H1 (cell line): ENCODE measurements at regions not wholly inside any gene's neighbourhood (a gene's known extent, or its start where the extent isn't known, plus 50 kb on each side); places are given as distances from the start of the nearest gene placed in this dataset.

ENCODE experiments used
- CTCF ChIA-PET: fragments of 300-600 bp; sonication (Branson Sonifier 250); formaldehyde crosslinking; loops from one replicate; lab custom pipeline; 2021; ENCODE audit not compliant: partially characterized antibody; lab: Charles Lee
- POLR2A ChIA-PET: fragments of 300-600 bp; sonication (Branson Sonifier 250); formaldehyde crosslinking; loops from one replicate; lab custom pipeline; 2021; ENCODE audit warnings: inconsistent platforms; ENCODE audit not compliant: partially characterized antibody; lab: Charles Lee
- DNase-seq, 2 experiments: peaks; one replicate each; pipeline versions ENCODE4 v3.0.0 to v3.0.0-alpha.2; 2010 to 2022; ENCODE audit warnings: low spot score in 2 of 2, low read depth in 1 of 2, mixed read lengths in 1 of 2
- FAIRE-seq: peaks from 2 replicates; lab custom pipeline; 2011; peaks lifted over from hg19 to GRCh38; lab: Jason Lieb, UNC
- H2AFZ ChIP-seq: 2 replicates; pipeline ENCODE4 v1.8.1; 2012; ENCODE audit warnings: low read length, inconsistent platforms
- H2AK5ac ChIP-seq: 2 replicates; pipeline ENCODE4 v1.6.1; 2013; ENCODE audit warnings: low read depth, low read length
- H2BK120ac ChIP-seq: replicated peaks from 2 replicates; pipeline ENCODE3; 2013; ENCODE audit warnings: low read depth, low read length, inconsistent platforms
- H2BK12ac ChIP-seq: 2 replicates; pipeline ENCODE4 v1.6.1; 2013; ENCODE audit warnings: low read depth, low read length
- H2BK15ac ChIP-seq: 2 replicates; pipeline ENCODE4 v1.6.1; 2013; ENCODE audit warnings: low read length
- H2BK20ac ChIP-seq: 2 replicates; pipeline ENCODE4 v1.6.1; 2013; ENCODE audit warnings: low read length
- H2BK5ac ChIP-seq: 2 replicates; pipeline ENCODE4 v1.6.1; 2013; ENCODE audit warnings: low read depth, low read length
- H3K14ac ChIP-seq: 2 replicates; pipeline ENCODE4 v1.6.1; 2013; ENCODE audit warnings: inconsistent platforms; ENCODE audit not compliant: insufficient read length
- H3K18ac ChIP-seq: 2 replicates; pipeline ENCODE4 v1.6.1; 2013; ENCODE audit warnings: low read length; ENCODE audit errors: extremely low read depth
- H3K23ac ChIP-seq: 2 replicates; pipeline ENCODE4 v1.6.1; 2013; ENCODE audit warnings: inconsistent platforms; ENCODE audit not compliant: insufficient read length
- H3K23me2 ChIP-seq: 2 replicates; pipeline ENCODE4 v1.6.1; 2013; ENCODE audit warnings: low read depth, low read length
- H3K27ac ChIP-seq: 2 replicates; pipeline ENCODE4 v1.6.1; 2011; ENCODE audit warnings: low read depth, low read length, inconsistent platforms
- H3K27me3 ChIP-seq, 4 experiments: replicated peaks in 1 of 4; 1 replicate in 1 of 4; 2 replicates in 3 of 4; pipeline versions ENCODE4 v1.6.1 to v1.8.1; 2011 to 2013; ENCODE audit warnings: low read length in 3 of 4, mild to moderate bottlenecking in 3 of 4, inconsistent platforms in 2 of 4, mixed read lengths in 2 of 4, moderate library complexity in 1 of 4; ENCODE audit not compliant: control insufficient read depth in 3 of 4, insufficient read depth in 3 of 4; ENCODE audit errors: extremely low read depth in 1 of 4
- H3K36me3 ChIP-seq, 4 experiments: 2 replicates each; pipeline versions ENCODE4 v1.6.1 to v1.8.1; 2011 to 2013; ENCODE audit warnings: mild to moderate bottlenecking in 4 of 4, low read length in 3 of 4, moderate library complexity in 2 of 4, control low read depth in 1 of 4, inconsistent platforms in 1 of 4; ENCODE audit not compliant: insufficient read depth in 4 of 4, control insufficient read depth in 2 of 4
- H3K4ac ChIP-seq: replicated peaks from 2 replicates; pipeline ENCODE3; 2013; ENCODE audit warnings: low read length, low read depth, mixed read lengths, inconsistent platforms; ENCODE audit not compliant: insufficient read length
- H3K4me1 ChIP-seq, 4 experiments: replicated peaks in 1 of 4; 1 replicate in 1 of 4; 2 replicates in 3 of 4; pipeline versions ENCODE4 v1.6.1 to v1.8.1; 2011 to 2013; ENCODE audit warnings: low read length in 3 of 4, inconsistent platforms in 2 of 4, mixed read lengths in 1 of 4; ENCODE audit not compliant: insufficient read depth in 4 of 4, control insufficient read depth in 3 of 4
- H3K4me2 ChIP-seq, 2 experiments: 2 replicates each; pipeline versions ENCODE4 v1.6.1 to v1.8.1; 2011 to 2013; ENCODE audit warnings: low read depth in 2 of 2, low read length in 2 of 2, control low read depth in 1 of 2, inconsistent platforms in 1 of 2, mild to moderate bottlenecking in 1 of 2; ENCODE audit not compliant: insufficient read depth in 1 of 2
- H3K4me3 ChIP-seq, 4 experiments: fragments of 200-600, 300-600 bp in 1 of 4; sonication (generic), shearing (Covaris generic), sonication (Bioruptor Twin) in 1 of 4; 2 replicates each; pipeline versions ENCODE4 v1.5.1 to v1.8.1; 2011 to 2016; ENCODE audit warnings: low read length in 4 of 4, low read depth in 3 of 4, control low read depth in 2 of 4, inconsistent platforms in 2 of 4, mild to moderate bottlenecking in 2 of 4, mixed read lengths in 1 of 4, moderate library complexity in 1 of 4; ENCODE audit not compliant: insufficient read depth in 2 of 4; ENCODE audit errors: extremely low read depth in 1 of 4
- H3K56ac ChIP-seq: replicated peaks from 2 replicates; pipeline ENCODE3; 2013; ENCODE audit warnings: low read depth, mild to moderate bottlenecking, mixed read lengths, low read length, inconsistent platforms; ENCODE audit not compliant: insufficient read length
- H3K79me1 ChIP-seq: 2 replicates; pipeline ENCODE4 v1.6.1; 2013; ENCODE audit warnings: low read depth, low read length, control low read depth
- H3K79me2 ChIP-seq, 2 experiments: 2 replicates each; pipeline versions ENCODE4 v1.6.1 to v1.8.1; 2012 to 2013; ENCODE audit warnings: low read length in 2 of 2, mild to moderate bottlenecking in 2 of 2, inconsistent platforms in 1 of 2; ENCODE audit not compliant: insufficient read depth in 2 of 2, control insufficient read depth in 1 of 2
- H3K9ac ChIP-seq, 4 experiments: replicated peaks in 1 of 4; 1 replicate in 1 of 4; 2 replicates in 3 of 4; pipeline versions ENCODE4 v1.6.1 to v1.8.1; 2011 to 2013; ENCODE audit warnings: low read depth in 3 of 4, low read length in 3 of 4, control low read depth in 2 of 4, mild to moderate bottlenecking in 2 of 4, moderate library complexity in 2 of 4, inconsistent platforms in 1 of 4; ENCODE audit errors: extremely low read depth in 1 of 4
- H3K9me3 ChIP-seq, 2 experiments: 2 replicates each; pipeline versions ENCODE4 v1.6.1 to v1.8.1; 2012 to 2013; ENCODE audit warnings: mild to moderate bottlenecking in 2 of 2, moderate library complexity in 2 of 2, control low read depth in 1 of 2, inconsistent platforms in 1 of 2, low read depth in 1 of 2, low read length in 1 of 2, mixed read lengths in 1 of 2; ENCODE audit not compliant: insufficient read depth in 2 of 2
- H4K20me1 ChIP-seq, 2 experiments: replicated peaks in 1 of 2; 2 replicates each; pipeline versions ENCODE3 to v1.8.1; 2011 to 2013; ENCODE audit warnings: inconsistent platforms in 2 of 2, low read length in 2 of 2, mild to moderate bottlenecking in 1 of 2; ENCODE audit not compliant: insufficient read depth in 2 of 2, control insufficient read depth in 1 of 2
- H4K5ac ChIP-seq: 2 replicates; pipeline ENCODE4 v1.6.1; 2013; ENCODE audit warnings: low read length, low read depth, mixed read lengths, inconsistent platforms; ENCODE audit not compliant: insufficient read length
- H4K8ac ChIP-seq: 2 replicates; pipeline ENCODE4 v1.8.0; 2013; ENCODE audit warnings: mild to moderate bottlenecking, moderate library complexity, low read length, inconsistent platforms; ENCODE audit not compliant: insufficient read depth; ENCODE audit errors: extremely low read depth
- H4K91ac ChIP-seq: replicated peaks from 2 replicates; pipeline ENCODE3; 2013; ENCODE audit warnings: low read length, mixed read lengths, inconsistent platforms; ENCODE audit not compliant: insufficient read length
- ASH2L ChIP-seq: fragments of 200-600, 300-600 bp; sonication (generic); IDR thresholded peaks from one replicate; pipeline ENCODE4 v1.7.1; 2017; ENCODE audit warnings: low read length
- CEBPB ChIP-seq: IDR thresholded peaks from 2 replicates; pipeline ENCODE4 v1.6.1; 2012; ENCODE audit warnings: low read depth, low read length
- CHD1 ChIP-seq: IDR thresholded peaks from 2 replicates; pipeline ENCODE4 v1.6.1; 2012; ENCODE audit warnings: low read depth, low read length, improper control_type of control experiment
- CHD2 ChIP-seq: IDR thresholded peaks from 2 replicates; pipeline ENCODE4 v1.6.1; 2012; ENCODE audit warnings: low read length, improper control_type of control experiment
- GTF2F1 ChIP-seq: IDR thresholded peaks from 2 replicates; pipeline ENCODE4 v1.6.1; 2012; ENCODE audit warnings: low read depth, low read length, improper control_type of control experiment, borderline replicate concordance
- HDAC6 ChIP-seq: IDR thresholded peaks from one replicate; pipeline ENCODE4 v1.7.1; 2012; ENCODE audit warnings: low read depth, mild to moderate bottlenecking, inconsistent platforms, low read length, moderate library complexity
- KDM1A ChIP-seq: fragments of 200-600, 300-600 bp; sonication (generic); IDR thresholded peaks from 2 replicates; pipeline ENCODE4 v1.7.1; 2016; ENCODE audit warnings: mild to moderate bottlenecking, low read length, borderline replicate concordance
- KDM4A ChIP-seq: IDR thresholded peaks from one replicate; pipeline ENCODE4 v1.7.1; 2012; ENCODE audit warnings: low read depth, mild to moderate bottlenecking, moderate library complexity, low read length, inconsistent platforms; ENCODE audit not compliant: severe bottlenecking
- SP1 ChIP-seq: IDR thresholded peaks from 2 replicates; pipeline ENCODE4 v1.6.1; 2011; ENCODE audit warnings: low read depth, low read length
- SP4 ChIP-seq: IDR thresholded peaks from 2 replicates; pipeline ENCODE4 v1.6.1; 2012; ENCODE audit warnings: low read length, inconsistent platforms
- TAF1 ChIP-seq: IDR thresholded peaks from 2 replicates; pipeline ENCODE4 v1.6.1; 2011; ENCODE audit warnings: mild to moderate bottlenecking, low read depth, low read length
- TBP ChIP-seq: IDR thresholded peaks from 2 replicates; pipeline ENCODE4 v1.6.1; 2011; ENCODE audit warnings: low read depth, low read length, improper control_type of control experiment
- YY1 ChIP-seq: IDR thresholded peaks from 2 replicates; pipeline ENCODE4 v1.6.1; 2011; ENCODE audit warnings: low read depth, mild to moderate bottlenecking, low read length
- WGBS, 2 experiments: shearing (Covaris generic) in 1 of 2; methylation state at CpG; one replicate each; pipeline versions ENCODE4 v1.1.6 to v1.1.7; 2013 to 2015; ENCODE audit warnings: low lambda C conversion rate in 2 of 2, mixed read lengths in 2 of 2, inconsistent platforms in 1 of 2, low coverage in 1 of 2, missing lambda C conversion rate in 1 of 2; ENCODE audit not compliant: insufficient replicate concordance in 2 of 2, insufficient coverage in 1 of 2, insufficient read length in 1 of 2; ENCODE audit errors: extremely low coverage in 1 of 2, missing lambda C conversion rate in 1 of 2; 5-methylcytosine and 5-hydroxymethylcytosine counted together
- TF ChIP-seq, protein P1 (sequence below): IDR thresholded peaks from 2 replicates; pipeline ENCODE4 v1.6.1; 2011; ENCODE audit warnings: low read depth, mild to moderate bottlenecking, low read length; ENCODE audit not compliant: insufficient read depth

DNA sequence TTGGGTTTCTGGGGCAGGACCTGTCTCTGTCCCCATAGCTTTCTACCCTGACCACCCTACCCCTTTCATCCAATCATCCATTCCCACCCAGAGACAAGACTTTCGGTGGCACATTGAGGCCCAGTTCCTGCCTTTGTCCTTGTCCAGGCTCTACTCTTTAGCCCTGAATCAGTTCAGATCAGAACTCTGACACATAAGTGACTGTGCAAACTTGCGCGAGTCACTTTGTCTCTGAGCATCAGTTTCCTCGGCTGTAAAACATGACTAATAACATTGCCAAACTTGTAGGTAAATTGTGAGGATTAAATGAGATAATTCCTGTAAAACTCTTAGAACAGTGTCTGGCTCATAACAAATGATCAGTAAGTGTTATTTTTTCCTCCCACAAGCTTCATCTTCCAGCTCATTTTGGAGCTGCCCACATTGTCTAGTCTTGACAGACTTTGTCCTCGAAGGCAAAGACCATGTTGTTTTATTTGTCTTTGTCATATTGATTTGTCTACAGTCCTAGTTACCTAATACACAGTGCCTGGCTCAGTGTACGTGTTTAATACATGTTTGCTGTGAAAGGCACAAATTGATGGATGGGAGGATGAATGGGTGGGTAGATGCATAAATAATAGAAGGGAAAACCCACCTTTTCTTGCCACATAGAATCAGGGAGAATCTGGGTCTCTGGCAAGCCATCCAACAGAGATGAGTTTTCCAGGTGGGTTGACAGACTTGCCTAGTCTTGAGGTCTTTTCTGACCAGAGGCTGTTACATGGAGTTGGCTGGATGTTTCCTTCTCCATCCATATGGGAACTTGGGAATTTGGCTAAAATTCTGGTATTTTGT is 262.9 kb downstream of the OMA1 start:
- DNase-seq (no peak), FAIRE-seq (no peak)
- POLR2A ChIA-PET: no interaction called here
- Histone ChIP-seq H3K56ac (no peak overlapping the region), H2BK120ac (no peak overlapping the region), H4K8ac (no peak overlapping the region), H4K5ac (no peak overlapping the region), H2AK5ac (no peak overlapping the region), H3K27ac (no peak overlapping the region), H3K27me3 (no peaks in the 10 kb centered on the region), H3K4me3 (no peak overlapping the region), H4K20me1 (no peaks in the 10 kb centered on the region), H3K9ac (no peak overlapping the region), H3K18ac (no peak overlapping the region), H2AFZ (no peak overlapping the region), H3K4ac (no peak overlapping the region), H2BK20ac (no peak overlapping the region), H3K23me2 (peaks cover 3% of the 10 kb centered on the region; the same call in 1 of the 2 replicates), H2BK15ac (no peak overlapping the region), H3K36me3 (no peaks in the 10 kb centered on the region), H2BK5ac (no peak overlapping the region), H3K79me1 (no peaks in the 10 kb centered on the region), H4K91ac (no peak overlapping the region), H2BK12ac (no peak overlapping the region; the same call in 1 of the 2 replicates), H3K4me2 (no peak overlapping the region), H3K23ac (no peak overlapping the region), H3K4me1 (no peaks in the 10 kb centered on the region), H3K79me2 (no peaks in the 10 kb centered on the region), H3K14ac (no peak overlapping the region), H3K9me3 (no peaks in the 10 kb centered on the region)
- CTCF ChIA-PET: interaction anchor here (0.7 to 1.6 kb wide), 4 partner anchors 8 to 33 kb away, joined by 3 to 5 read pairs (median 4); no protein-coding TSS in a partner anchor
- 81% methylated on average over 6 of the region's 6 CpGs; no CpG with 5 or more reads in 1 of the 2 experiments for WGBS, 2 experiments
- TF ChIP-seq ASH2L (no peak), SP1 (no peak), KDM1A (no peak), HDAC6 (no peak), SP4 (no peak), YY1 (no peak), TBP (no peak), TAF1 (no peak), CEBPB (no peak), KDM4A (no peak), CHD2 (no peak), GTF2F1 (no peak), CHD1 (no peak)
- TF ChIP-seq, protein P1, sequence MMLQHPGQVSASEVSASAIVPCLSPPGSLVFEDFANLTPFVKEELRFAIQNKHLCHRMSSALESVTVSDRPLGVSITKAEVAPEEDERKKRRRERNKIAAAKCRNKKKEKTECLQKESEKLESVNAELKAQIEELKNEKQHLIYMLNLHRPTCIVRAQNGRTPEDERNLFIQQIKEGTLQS: no peak
